GDM1 (cell line): ENCODE measurements at regions not wholly inside any gene's neighbourhood (a gene's known extent, or its start where the extent isn't known, plus 50 kb on each side); places are given as distances from the start of the nearest gene placed in this dataset.
"Not testable (repeated sequence)": the region's sequence is repeated elsewhere in the genome, so short reads cannot be mapped to it uniquely, and the experiment has no call there.

ENCODE experiments used
- DNase-seq: peaks from one replicate; lab custom pipeline; 2025; lab: John Stamatoyannopoulos, UW

DNA sequence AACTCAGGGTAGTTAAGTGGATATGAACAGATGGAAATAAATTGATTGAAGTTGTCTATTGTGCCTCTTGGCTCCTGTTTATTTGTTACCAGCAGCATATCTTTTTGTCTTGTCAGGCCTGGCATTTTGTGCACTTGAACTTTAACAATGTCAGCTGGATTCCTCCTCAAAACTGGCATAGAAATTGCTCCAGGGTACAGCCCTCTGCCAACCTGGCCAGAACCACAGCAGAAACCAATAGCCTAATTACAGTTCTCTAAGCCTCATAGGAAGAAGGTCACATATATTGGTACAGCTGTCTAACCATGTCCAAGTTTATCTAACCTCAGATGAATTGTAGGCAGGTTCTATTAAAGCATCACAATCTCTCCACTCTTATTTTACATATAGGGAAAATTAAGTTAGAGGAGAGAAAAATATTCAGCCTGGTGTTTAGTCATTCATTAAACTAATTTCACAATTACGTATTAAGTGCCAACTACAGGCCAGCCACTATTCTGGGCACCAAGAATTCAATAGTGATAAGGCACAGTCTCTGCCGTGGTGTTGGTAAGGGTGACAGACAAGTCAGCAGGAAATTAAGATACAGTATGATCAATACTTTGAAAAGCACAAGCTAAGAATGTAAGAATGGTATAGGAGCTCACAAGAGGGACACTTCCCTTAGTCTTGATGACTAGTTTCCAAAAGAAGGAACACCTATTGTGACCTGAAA, 452.9 kb upstream of the NECTIN3 start:
- no peak for DNase-seq

DNA sequence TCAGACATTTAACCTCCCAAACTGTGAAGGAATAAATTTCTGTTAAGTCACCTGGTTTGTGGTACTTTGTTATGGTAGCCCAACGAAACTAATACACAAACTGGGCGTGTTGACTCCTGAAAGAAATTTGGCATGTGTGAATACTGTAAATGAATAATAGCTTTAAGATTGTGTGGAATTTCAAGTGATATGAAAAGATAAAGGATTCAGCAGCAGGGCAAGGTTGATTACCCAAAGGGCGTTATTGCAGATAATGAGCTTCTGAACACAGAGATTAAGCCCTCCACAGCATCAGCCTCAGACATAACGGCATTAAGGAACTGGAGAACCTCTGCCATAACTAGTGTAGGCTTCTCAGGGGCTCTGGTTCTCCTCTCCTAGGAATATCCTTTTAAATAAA, 451.5 kb upstream of the NECTIN3 start:
- DNase-seq: no peak

DNA sequence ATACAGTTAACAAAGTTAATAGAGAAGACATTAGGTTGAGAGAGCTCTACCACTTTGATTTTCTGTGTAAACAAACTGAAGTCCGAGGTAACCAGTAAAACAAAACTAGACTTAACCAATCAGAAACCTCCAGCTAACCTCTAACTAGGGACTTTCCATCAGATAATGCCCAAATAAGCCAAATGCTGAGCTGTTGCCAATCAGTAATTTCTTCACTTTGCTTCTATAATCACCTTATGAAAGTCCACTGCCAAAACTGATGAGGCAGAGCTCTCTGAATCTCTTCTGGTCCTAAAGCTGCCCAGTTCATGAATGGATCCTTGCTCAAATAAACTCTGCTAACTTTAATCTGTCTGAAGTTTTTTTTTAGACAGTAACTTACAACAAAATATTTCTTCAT, 448.0 kb upstream of the NECTIN3 start:
- no peak for DNase-seq

DNA sequence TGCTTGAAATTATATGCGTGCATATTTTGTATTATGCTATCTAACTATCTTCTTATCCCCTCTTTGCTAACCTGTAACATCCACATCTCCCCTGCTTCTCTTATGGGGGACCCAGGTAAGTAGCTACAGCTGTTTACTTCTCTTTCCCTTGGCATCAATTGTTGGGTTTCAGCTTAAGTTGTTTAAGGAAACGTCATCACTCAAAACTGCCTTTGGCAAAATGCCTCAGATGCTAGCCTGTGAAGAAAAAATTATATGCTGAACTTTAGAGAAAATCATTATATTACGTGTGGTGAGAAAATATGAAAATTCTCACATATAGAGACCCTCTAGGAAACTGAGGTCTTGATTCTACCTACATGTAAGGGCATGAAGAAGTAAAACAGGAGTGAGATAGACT, 447.0 kb upstream of the NECTIN3 start:
- no peak for DNase-seq

DNA sequence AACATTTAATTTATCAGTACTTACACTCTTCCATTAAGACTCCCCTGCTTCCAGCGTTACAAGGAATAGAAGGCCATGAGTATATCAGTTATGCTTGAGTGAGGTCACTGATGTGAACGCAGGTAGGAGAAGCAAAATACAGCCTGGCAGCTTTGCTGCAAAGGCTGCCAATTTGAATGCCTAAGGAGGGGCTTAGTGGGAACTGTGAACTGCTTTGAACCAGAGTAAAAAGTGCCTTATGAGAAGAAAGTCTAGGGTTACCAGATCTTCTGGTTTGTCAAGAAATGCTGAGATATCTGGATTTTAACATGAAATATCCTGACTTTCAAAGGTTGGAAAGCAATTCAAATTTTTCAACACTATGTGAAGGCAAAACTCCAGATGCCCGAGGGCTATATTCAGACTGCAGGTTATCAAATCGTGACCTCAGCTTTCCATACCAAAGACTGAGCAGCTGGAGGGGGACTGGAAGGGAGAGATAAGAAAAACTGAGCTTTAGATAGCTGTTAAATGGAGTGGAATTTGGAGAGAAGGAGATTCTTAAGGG, 446.3 kb upstream of the NECTIN3 start:
- no peak for DNase-seq

DNA sequence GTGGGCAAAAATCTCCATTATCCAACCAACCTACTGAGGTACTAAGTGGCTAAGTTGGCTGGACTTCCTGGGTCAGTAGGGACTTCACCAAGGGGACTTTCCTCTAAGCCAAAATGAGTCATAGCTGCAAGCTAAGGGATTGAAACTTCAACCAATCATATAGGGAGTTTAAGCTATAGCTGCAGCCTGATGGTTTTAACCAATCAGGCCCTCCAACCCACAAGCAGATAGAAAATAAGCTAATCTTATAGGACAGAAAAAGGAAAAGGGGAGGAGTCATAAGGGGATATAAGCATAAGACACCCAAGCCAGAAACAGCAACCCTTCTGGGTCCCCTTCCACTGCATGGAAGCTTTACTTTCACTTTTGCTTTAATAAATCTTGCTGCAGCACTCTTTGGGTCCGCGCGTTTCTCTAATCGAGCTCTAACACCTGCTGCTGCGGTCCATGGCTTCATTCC, 444.9 kb upstream of the NECTIN3 start:
- DNase-seq: not testable (repeated sequence)

DNA sequence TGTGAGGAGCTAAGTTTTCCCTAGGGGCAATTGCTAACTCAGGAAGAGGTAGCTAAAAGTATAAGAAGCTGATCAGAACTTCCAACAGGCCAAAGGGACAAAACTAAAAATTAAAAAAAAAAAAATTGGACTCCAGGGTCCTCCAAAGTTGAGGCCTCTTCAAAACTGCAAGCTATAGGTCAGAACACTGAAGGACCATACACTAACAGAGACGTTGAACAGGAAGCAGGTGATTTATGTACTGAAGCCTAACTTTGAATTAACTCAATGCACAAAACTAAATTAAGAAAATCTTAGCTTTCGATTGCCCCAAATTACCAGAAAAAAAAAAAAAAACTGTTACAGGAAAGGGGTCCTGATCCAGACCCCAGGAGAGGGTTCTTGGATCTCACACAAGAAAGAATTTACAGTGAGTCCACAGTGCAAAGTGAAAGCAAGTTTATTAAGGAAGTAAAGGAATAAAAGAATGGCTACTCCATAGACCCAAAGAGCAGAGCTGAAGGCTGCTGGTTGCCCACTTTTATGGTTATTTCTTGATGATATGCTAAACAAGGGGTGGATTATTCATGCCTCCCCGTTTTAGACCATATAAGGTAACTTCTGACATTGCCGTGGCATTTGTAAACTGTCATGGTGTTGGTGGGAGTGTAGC, 442.8 kb upstream of the NECTIN3 start:
- DNase-seq: no peak

DNA sequence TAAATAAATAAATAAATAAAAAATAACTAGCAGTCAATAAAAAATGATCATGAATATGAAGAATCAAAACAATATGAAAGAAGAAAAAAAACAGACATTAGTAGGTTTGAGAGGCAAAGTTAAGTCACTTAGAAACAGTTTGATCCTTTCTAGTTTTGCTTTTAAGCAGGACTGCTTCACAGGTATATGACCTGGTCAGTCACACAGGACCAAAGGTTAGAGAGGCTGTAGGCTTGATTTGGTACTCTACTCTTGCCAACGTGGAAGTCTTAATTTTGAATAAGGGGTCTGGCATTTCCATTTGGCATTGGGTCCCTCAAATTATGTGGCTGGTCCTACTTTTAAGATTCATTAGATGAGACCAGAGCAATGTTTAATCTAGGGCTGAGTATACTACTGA, 441.7 kb upstream of the NECTIN3 start:
- no peak for DNase-seq

DNA sequence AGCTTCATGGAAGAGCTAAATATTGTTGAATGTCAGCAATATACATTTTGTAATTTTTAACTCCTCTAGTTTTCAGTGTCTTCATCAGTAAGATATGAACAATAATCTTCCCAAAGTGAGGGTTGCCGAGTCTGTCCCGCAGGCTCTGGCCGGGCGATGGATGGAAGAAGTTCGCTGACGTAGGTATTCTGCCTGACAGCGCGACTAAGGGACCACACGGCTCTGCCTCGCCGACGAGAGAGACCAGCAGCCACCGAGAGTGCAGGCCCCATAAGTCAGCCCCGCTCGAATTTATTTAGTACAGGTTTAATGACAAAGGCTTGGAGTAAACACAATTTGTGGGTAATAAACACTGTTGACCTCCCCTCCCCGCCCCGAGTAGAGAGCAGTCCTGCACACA, 427.4 kb upstream of the NECTIN3 start:
- no peak for DNase-seq

DNA sequence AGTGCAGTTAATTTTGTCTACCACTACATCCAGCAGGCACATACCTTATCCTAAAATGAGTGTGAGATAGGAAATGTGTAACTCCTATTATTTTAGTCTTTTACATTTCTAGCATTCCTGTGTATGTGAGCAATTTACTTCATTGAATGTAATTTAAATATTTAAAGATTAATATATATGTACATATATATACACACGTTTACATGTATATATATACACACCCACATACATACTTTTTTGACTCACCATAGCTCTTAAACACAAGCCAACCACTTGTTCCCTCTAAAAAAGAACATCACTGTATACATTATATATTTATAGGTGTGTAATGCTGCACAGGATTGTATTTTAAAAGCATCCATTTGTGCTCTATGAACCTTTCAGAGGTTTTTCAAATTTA, 425.6 kb upstream of the NECTIN3 start:
- DNase-seq: no peak

DNA sequence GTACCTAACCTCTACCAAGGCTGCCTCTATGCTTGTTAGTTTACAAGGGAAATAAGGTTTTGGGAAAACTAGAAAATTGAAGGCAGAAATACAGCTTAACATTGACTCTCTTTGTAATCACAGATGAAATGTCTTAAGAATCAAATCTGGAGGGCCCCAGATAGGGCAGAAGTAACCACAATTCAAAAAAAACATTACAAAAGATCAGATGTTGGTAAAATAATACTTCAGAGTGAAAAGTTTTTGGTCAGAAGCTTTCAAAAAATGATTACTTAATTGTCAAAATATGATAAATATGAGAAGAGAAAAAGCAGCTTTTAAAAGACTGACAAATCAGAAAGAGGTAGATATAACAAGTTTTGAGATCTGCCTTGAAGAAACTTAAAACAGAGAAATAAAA, 425.1 kb upstream of the NECTIN3 start:
- DNase-seq: no peak

DNA sequence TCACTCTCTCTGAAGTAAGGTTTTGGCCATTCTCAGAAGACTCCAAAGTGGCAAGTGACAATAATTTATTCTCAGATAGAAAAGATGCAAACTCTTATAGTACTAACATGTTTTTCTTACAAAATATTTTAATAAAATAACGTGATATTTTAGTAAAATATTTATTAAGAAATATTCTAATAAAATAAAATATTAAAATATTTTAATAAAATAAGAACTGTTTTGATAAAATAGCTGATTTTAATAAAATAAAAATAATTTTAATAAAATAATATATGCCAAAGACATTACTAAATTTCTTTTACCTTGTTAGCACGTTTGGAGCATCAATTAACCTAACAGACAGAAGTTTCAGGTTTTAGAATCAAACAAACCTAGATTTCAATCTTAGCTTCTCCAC, 424.0 kb upstream of the NECTIN3 start:
- no peak for DNase-seq

DNA sequence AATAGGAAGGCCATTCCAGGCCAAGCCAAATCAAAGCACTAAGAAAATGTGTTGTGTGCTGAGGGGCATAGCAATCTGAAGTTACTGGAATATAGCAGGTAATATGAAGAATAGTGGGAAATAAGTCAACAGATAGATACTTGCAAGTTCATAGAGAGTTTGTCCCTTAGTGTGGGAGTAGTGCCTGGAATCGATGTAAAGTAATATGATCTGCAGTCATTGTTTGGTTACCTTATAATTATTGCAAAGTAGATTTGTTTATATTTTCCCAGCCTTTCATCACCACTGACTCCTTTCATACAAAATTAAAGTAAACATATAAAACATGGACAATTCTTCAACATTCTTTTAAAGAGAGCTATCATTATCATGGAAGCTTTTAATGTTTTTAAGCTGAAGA, 420.9 kb upstream of the NECTIN3 start:
- no peak for DNase-seq

DNA sequence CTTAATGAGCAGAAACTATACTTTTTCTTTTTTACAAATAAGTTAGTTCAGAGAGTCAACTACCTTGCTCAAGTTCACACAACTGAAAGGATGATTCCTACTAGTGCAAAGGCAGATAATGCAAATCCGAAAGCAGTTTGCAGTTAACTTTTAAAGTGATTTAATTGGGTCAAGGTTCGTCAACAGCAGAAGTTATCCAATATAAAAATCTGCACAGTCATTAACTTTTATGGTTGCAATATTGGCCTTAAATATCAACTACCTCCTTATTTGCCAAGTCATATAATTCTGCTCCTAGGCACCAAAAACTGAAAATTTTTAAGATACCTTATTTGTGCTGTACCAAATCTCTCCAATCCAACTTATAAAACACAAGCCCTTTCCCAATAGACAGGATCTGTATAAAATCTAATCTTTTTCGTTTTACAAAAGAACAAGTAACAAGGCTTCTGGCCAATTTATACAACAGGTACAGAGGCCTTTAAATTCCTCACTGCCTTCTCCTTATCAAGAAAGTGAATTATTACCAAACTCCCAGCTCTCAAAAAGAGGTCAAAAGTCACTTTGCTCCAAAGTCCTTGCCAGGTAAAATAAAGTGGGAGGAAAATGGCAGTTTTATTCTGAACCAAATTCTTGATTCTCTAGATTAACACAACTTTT, 416.6 kb upstream of the NECTIN3 start:
- DNase-seq: no peak

DNA sequence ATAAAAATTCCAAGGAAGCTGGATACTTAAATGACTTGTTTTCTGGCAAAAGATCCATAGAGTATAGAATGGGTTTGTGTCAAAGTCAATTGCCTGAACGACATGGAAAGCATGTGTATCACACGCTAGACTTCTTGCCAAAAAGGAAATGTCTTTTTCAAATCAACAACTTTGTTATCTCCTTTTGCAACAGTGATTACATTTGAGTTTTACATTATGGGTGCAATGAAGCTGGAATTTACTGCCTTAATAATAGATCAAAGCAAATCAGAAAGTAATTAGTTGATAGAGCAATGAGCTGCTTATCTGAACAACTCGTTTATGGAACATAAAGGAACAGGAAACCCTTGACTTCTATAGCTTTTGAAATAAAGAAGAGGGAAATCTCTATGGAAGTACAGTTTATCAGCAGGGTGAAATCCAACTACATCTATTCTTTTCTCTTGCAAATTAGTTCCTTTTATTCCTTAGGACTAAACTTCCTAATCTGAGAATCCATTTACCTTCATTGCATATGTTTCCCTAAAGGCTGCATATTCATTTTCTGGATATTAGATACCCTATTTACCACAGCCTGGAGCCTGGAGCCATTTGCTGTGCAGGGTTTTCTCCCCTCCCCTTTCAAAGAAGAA, 415.1 kb upstream of the NECTIN3 start:
- no peak for DNase-seq

DNA sequence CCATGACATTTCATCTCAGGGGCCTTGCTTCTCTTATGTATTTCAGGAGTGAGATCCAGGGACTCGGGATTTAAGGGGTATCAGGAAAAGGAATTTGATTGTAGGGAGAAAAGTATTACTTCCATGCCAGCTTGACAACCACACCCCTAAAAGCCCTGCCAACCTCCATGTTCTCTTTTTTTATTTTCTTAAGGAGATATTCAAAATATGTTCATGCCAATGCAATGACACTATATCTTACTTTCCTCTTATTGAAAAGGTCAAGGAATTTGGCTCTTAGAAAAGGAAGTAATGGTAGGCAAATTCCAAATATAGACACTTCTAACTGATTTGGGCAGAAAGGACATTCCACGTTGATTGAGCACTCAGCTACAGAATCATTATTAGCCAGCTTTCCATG, 407.5 kb upstream of the NECTIN3 start:
- no peak for DNase-seq

DNA sequence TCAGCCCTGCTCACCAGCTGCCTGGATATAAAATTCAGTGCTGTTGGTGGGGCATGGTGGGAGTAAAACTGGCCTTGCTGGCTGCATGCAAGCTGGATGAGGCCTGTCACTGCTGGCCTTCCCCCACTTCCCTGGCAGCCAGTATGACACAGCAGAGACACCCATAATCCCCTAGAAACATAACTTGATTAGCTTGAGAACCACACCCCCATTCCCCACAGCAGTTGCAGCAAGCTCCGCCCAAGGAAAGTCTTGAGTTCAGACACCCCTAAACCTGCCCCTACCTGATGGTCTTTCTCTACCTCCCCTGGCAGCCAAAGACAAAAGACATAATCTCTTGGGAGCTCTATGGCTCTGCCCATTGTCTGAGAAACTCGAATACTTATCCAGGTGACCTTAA, 405.1 kb upstream of the NECTIN3 start:
- no peak for DNase-seq

DNA sequence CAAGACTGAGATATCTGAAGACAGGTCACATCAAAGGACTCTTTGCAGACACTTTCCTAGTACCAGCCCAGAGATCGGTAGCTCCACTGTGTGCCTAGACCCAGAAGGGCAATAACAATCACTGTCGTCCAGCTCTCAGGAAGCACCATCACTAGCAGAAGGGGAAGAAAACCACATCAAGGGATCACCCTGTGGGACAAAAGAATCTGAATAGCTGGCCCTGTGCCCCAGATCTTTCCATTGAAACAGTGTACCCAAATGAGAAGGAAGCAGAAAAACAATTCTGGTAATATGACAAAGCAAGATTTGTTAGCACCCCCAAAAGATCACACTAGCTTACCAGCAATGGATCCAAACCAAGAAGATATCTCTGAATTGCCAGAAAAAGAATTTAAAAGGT, 404.4 kb upstream of the NECTIN3 start:
- no peak for DNase-seq

DNA sequence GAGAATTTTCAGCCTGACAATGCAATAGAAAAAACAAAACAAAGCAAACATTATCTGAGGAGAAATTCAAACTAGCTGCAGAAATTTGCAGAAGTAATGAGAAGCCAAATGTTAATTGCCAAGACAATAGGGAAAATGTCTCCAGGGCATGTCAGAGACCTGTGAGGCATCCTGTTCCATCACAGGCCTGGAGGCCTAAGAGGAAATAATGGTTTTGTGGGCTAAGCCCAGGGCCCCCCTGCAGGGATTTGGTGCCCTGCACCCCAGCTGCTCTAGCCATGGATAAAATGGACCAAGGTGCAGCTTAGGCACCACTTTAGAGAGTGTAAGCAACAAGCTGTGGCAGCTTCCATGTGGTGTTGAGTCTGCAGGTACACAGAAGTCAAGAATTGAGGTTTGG, 401.2 kb upstream of the NECTIN3 start:
- no peak for DNase-seq

DNA sequence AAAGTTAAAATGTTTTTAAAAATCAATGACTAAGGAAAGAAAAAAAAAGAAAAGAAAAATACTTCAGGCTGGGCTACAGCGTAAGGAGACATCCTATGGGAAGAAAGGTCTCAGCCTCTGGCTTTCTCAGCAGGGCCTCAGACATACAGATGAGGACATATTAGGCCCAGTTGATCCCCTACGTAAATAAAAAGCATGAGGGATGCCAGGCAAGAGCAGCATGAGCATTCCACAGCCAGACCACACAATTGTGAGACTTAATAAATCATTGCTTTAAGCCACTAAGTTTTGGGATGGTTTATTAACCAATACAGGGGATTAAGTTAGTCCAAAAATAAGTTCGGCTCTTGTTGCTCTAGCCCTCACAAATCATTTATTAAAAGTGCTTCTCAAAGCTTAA, 394.1 kb upstream of the NECTIN3 start:
- DNase-seq: no peak

DNA sequence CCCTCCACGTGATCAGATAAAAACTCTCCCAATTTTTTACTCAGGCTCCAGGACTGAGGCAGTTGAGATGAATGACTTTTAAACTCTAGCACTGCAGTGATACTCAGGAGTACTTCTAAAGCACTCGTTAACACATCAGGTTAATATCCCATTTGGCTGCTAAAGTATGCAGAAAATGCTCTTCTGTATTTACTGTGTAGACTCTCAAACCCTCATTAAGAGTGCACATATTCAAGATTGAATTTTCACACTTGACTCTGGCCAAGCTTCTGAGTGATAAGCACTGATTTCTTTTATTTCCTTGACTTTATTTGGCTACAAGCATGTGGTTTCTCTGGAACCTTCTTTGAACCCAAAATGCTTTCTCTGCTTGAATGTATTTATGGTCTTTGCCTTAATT, 392.3 kb upstream of the NECTIN3 start:
- no peak for DNase-seq

DNA sequence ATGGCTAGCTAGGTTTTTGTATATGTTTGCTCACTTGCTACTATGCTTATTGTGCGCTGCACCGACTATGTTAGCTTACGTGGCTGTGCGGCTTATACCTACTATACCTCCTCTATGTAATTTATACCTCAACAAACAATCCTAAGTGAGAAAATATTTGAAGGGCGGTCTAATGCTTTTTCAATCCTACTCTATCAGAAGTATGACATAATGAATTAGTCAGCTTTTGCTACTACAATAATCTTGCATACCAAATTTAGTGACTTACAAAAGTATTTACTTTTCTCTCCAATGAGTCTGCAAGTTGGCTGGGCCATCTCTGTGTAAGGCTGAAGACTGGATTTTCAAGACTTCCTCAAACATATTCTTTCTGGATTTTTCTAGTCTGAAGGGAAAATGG, 391.2 kb upstream of the NECTIN3 start:
- no peak for DNase-seq

DNA sequence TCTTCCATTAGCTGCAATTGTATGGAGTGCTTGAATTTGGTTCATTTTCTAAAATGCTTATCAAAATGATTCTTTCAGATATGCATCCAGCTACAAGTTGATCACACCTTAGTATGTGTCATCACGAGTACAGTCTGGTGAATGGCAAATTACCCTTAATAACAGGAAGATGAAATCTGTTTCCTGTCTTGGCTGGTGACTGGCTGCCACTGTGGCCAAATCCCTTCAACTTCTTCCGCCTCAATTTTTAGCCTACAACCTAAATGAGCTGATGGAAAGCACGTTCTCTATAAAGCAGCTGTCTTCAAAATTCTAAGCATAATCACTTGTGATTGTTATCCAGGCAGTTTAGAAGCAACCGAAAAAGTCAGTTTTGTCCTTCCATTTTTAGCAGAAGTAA, 387.1 kb upstream of the NECTIN3 start:
- no peak for DNase-seq
